MM.1S (cell line): ENCODE measurements at regions not wholly inside any gene's neighbourhood (a gene's known extent, or its start where the extent isn't known, plus 50 kb on each side); places are given as distances from the start of the nearest gene placed in this dataset.

Experiments used
- DNase-seq: peaks from one replicate; pipeline ENCODE4 v3.0.0-alpha.2; 2015
- H2AFZ ChIP-seq: fragments of 300-600 bp; sonication (generic); 2 replicates; pipeline ENCODE4 v1.6.0; 2016; ENCODE audit warnings: antibody characterized with exemption, low read length
- H3F3A ChIP-seq: fragments of 300-600 bp; sonication (generic); 2 replicates; pipeline ENCODE4 v1.6.1; 2016; ENCODE audit warnings: mild to moderate bottlenecking, antibody characterized with exemption, low read length, moderate library complexity, mixed read lengths; ENCODE audit not compliant: insufficient read depth
- H3K27ac ChIP-seq: fragments of 300-600 bp; sonication (generic); 2 replicates; pipeline ENCODE4 v1.5.1; 2016; ENCODE audit warnings: mild to moderate bottlenecking, low read length
- H3K27me3 ChIP-seq: fragments of 300-600 bp; sonication (generic); replicated peaks from 2 replicates; pipeline ENCODE4 v1.6.0; 2016; ENCODE audit warnings: low read length; ENCODE audit not compliant: insufficient read depth
- H3K36me3 ChIP-seq: fragments of 300-600 bp; sonication (generic); replicated peaks from 2 replicates; pipeline ENCODE4 v1.6.1; 2016; ENCODE audit warnings: mild to moderate bottlenecking, low read length, mixed read lengths; ENCODE audit not compliant: insufficient read depth
- H3K4me1 ChIP-seq: fragments of 300-600 bp; sonication (generic); 2 replicates; pipeline ENCODE4 v1.6.1; 2016; ENCODE audit warnings: low read length, mixed read lengths
- H3K4me2 ChIP-seq: fragments of 300-600 bp; sonication (generic); 2 replicates; pipeline ENCODE4 v1.6.0; 2016; ENCODE audit warnings: low read depth, low read length
- H3K4me3 ChIP-seq: fragments of 300-600 bp; sonication (generic); 2 replicates; pipeline ENCODE4 v1.5.1; 2016; ENCODE audit warnings: low read length, mixed read lengths
- H3K79me2 ChIP-seq: fragments of 300-600 bp; sonication (generic); 2 replicates; pipeline ENCODE4 v1.6.1; 2016; ENCODE audit warnings: mixed run types, low read length, mixed read lengths
- H3K9ac ChIP-seq: fragments of 300-600 bp; sonication (generic); 2 replicates; pipeline ENCODE4 v1.6.1; 2016; ENCODE audit warnings: low read length, mixed read lengths
- H3K9me2 ChIP-seq: fragments of 300-600 bp; sonication (generic); replicated peaks from 2 replicates; pipeline ENCODE4 v1.6.1; 2016; ENCODE audit warnings: mild to moderate bottlenecking, low read length, mixed read lengths; ENCODE audit not compliant: insufficient read depth
- H3K9me3 ChIP-seq: fragments of 300-600 bp; sonication (generic); replicated peaks from 2 replicates; pipeline ENCODE4 v1.6.1; 2016; ENCODE audit warnings: mild to moderate bottlenecking, low read length, mixed read lengths; ENCODE audit not compliant: insufficient read depth
- H4K20me1 ChIP-seq: fragments of 300-600 bp; sonication (generic); 2 replicates; pipeline ENCODE4 v1.6.1; 2016; ENCODE audit warnings: mild to moderate bottlenecking, low read length, moderate library complexity, mixed read lengths; ENCODE audit not compliant: insufficient read depth
- EZH2 ChIP-seq: fragments of 300-600 bp; sonication (generic); optimal IDR thresholded peaks from 2 replicates; pipeline ENCODE3; 2017; ENCODE audit warnings: low read depth, mild to moderate bottlenecking, antibody characterized with exemption, low read length, mixed read lengths
- EZH2phosphoT487 ChIP-seq: fragments of 300-600 bp; sonication (generic); IDR thresholded peaks from 2 replicates; pipeline ENCODE4 v1.6.1; 2018; ENCODE audit warnings: antibody characterized with exemption, low read length
- TF ChIP-seq, protein P1 (sequence below): fragments of 300-600 bp; sonication (generic); IDR thresholded peaks from 2 replicates; pipeline ENCODE4 v1.5.1; 2016; ENCODE audit warnings: antibody characterized with exemption, low read length, mixed read lengths

DNA sequence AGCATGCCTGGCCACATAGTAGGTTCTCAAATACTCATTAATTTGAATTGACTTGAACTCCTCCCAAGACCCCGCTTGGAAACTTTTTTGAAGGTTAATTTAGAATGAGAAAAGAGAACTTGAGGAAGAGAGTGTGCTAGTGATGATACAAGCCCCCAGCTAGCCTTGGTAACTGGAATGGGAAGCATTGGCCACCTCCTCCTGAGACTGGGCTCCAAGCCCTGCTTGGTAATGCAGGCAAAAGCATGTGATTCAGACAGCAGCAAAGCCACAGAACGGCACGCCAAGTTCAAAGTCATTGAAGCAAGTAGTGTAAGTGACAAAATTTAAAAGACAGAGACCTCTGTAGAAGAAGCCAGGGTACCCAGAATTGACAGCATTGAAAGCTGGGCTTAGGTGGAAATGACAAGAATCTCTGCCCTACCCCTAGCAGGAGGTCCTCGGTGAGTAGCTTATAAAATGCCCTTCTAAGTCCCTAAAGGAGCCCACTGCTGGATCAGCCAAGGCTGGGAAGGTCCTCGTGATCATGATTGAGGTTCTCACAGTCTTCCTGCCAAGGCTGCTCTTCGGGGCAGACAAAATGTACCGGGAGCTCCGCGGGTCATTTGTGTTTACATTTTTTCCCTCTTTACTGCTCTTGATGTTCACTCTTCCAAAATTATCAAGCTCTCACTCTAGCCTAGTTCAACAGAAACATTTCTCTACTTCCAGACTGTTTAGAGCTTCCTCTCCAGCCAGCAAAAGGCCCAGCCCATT lies 99.4 kb downstream of the TSEN15 start:
- no peak overlapping the region for H3K4me3 ChIP-seq
- H3K27ac ChIP-seq: no peak overlapping the region
- H3K36me3 ChIP-seq: no peaks in the 10 kb centered on the region
- H3K9me2 ChIP-seq: no peaks in the 10 kb centered on the region
- H3K79me2 ChIP-seq: no peaks in the 10 kb centered on the region
- H3F3A ChIP-seq: no peaks in the 10 kb centered on the region
- no peaks in the 10 kb centered on the region for H3K27me3 ChIP-seq
- no peak overlapping the region for H2AFZ ChIP-seq
- no peaks in the 10 kb centered on the region for H4K20me1 ChIP-seq
- DNase-seq: no peak
- H3K4me2 ChIP-seq: no peak overlapping the region
- H3K9ac ChIP-seq: no peak overlapping the region
- no peaks in the 10 kb centered on the region for H3K9me3 ChIP-seq
- no peaks in the 10 kb centered on the region for H3K4me1 ChIP-seq
- TF ChIP-seq EZH2phosphoT487 (no peak), EZH2 (no peak)
- TF ChIP-seq, protein P1, sequence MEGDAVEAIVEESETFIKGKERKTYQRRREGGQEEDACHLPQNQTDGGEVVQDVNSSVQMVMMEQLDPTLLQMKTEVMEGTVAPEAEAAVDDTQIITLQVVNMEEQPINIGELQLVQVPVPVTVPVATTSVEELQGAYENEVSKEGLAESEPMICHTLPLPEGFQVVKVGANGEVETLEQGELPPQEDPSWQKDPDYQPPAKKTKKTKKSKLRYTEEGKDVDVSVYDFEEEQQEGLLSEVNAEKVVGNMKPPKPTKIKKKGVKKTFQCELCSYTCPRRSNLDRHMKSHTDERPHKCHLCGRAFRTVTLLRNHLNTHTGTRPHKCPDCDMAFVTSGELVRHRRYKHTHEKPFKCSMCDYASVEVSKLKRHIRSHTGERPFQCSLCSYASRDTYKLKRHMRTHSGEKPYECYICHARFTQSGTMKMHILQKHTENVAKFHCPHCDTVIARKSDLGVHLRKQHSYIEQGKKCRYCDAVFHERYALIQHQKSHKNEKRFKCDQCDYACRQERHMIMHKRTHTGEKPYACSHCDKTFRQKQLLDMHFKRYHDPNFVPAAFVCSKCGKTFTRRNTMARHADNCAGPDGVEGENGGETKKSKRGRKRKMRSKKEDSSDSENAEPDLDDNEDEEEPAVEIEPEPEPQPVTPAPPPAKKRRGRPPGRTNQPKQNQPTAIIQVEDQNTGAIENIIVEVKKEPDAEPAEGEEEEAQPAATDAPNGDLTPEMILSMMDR: no peak

DNA sequence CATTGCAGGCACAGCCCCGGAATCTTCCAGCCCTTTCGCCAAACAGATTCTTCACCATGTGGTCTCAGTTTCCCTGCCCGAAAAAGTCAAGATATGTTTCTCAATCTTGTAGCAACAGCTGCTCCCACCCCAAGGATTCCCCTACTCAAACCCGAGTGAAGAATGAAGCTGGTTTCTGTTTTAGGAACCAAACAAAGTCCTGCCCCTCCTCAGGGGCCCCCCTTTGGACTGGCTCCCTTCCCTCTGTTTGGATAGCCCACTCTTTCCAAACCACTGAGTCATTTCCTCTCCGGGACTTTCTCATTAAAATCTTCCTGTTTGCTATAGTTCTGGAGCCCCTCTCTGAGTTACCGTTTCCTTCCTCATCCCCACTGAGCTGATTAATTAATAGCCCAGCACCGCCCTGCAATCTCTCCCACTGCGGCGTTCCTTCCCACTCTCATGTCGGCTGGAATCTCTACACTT lies 100.9 kb downstream of the TSEN15 start:
- Histone ChIP-seq H3K9me2 (no peaks in the 10 kb centered on the region), H2AFZ (0 out of 2 replicates have a peak overlapping the region, but pooled peaks have one; percentile 7), H3K27me3 (no peaks in the 10 kb centered on the region), H3K4me3 (no peak overlapping the region), H3K27ac (no peak overlapping the region), H3K9ac (no peak overlapping the region), H4K20me1 (no peaks in the 10 kb centered on the region), H3F3A (no peaks in the 10 kb centered on the region), H3K4me1 (no peaks in the 10 kb centered on the region), H3K9me3 (no peaks in the 10 kb centered on the region), H3K36me3 (no peaks in the 10 kb centered on the region), H3K79me2 (no peaks in the 10 kb centered on the region), H3K4me2 (0 out of 2 replicates have a peak overlapping the region, but pooled peaks have one; percentile 4)
- no peak for DNase-seq
- TF ChIP-seq EZH2: no peak
- no peak for TF ChIP-seq EZH2phosphoT487
- TF ChIP-seq, protein P1: no peak

DNA sequence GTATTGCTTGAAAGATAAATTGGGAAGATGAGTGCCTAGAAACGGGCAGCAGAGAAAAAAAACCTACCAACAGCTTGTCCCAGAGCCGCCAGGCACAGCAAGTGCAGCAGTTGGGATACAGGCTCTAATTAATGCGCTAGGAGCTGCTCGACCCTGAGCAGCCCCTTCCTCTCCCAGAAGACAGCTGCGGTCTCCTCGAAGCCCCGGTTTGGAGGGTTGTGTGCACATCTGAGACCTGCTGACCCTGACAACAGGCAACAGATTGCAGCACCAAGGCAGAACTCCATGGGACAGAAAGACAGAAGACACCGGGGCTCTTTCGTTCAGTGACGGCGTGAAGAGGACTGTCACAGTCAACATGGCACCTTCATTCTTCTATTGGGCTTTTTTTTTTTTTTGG lies 101.4 kb downstream of the TSEN15 start:
- H3K9me2 ChIP-seq: no peaks in the 10 kb centered on the region
- H3K4me3 ChIP-seq: no peak overlapping the region
- no peaks in the 10 kb centered on the region for H3K79me2 ChIP-seq
- DNase-seq: no peak
- H4K20me1 ChIP-seq: no peaks in the 10 kb centered on the region
- no peaks in the 10 kb centered on the region for H3F3A ChIP-seq
- H3K9me3 ChIP-seq: no peaks in the 10 kb centered on the region
- H3K4me2 ChIP-seq: 0 out of 2 replicates have a peak overlapping the region, but pooled peaks have one; percentile 4
- H3K27me3 ChIP-seq: no peaks in the 10 kb centered on the region
- H3K4me1 ChIP-seq: no peaks in the 10 kb centered on the region
- H3K36me3 ChIP-seq: no peaks in the 10 kb centered on the region
- H3K27ac ChIP-seq: no peak overlapping the region
- no peak overlapping the region for H3K9ac ChIP-seq
- TF ChIP-seq EZH2: no peak
- TF ChIP-seq EZH2phosphoT487: no peak
- TF ChIP-seq, protein P1: no peak
- H2AFZ ChIP-seq: 0 out of 2 replicates have a peak overlapping the region, but pooled peaks have one; percentile 7
